CD14-positive monocyte (primary cell): ENCODE measurements at regions not wholly inside any gene's neighbourhood (a gene's known extent, or its start where the extent isn't known, plus 50 kb on each side); places are given as distances from the start of the nearest gene placed in this dataset.

Experiments
- DNase-seq, 3 donors: peaks; one replicate each; pipeline ENCODE4 v3.0.0-alpha.2; 2011 to 2022
- H2AFZ ChIP-seq: 2 replicates; pipeline ENCODE4 v1.6.0; 2012; ENCODE audit warnings: mild to moderate bottlenecking, low read depth, low read length, inconsistent platforms; ENCODE audit not compliant: insufficient read depth, poor library complexity, severe bottlenecking
- H3K27ac ChIP-seq, 2 donors: 1 replicate in 1 of 2; 2 replicates in 1 of 2; pipeline ENCODE4 v1.5.1; 2012 to 2013; ENCODE audit warnings: low read length in 2 of 2, control low read depth in 1 of 2, inconsistent platforms in 1 of 2, low read depth in 1 of 2, mild to moderate bottlenecking in 1 of 2
- H3K27me3 ChIP-seq, 2 donors: one replicate each; pipeline versions ENCODE4 v1.6.0 to v1.6.1; 2011 to 2013; ENCODE audit warnings: low read length in 2 of 2; ENCODE audit not compliant: control insufficient read depth in 2 of 2, insufficient read depth in 2 of 2
- H3K36me3 ChIP-seq, 2 donors: replicated peaks in 1 of 2; 1 replicate in 1 of 2; 2 replicates in 1 of 2; pipeline versions ENCODE4 v1.5.1 to v1.6.1; 2012 to 2013; ENCODE audit warnings: low read length in 2 of 2, control low read depth in 1 of 2, inconsistent platforms in 1 of 2, mild to moderate bottlenecking in 1 of 2; ENCODE audit not compliant: insufficient read depth in 2 of 2, control insufficient read depth in 1 of 2
- H3K4me1 ChIP-seq, 2 donors: 1 replicate in 1 of 2; 2 replicates in 1 of 2; pipeline versions ENCODE4 v1.5.1 to v1.6.1; 2012 to 2013; ENCODE audit warnings: low read length in 2 of 2, control low read depth in 1 of 2, inconsistent platforms in 1 of 2, mild to moderate bottlenecking in 1 of 2, moderate library complexity in 1 of 2; ENCODE audit not compliant: insufficient read depth in 2 of 2, control insufficient read depth in 1 of 2
- H3K4me2 ChIP-seq: replicated peaks from 2 replicates; pipeline ENCODE3; 2012; ENCODE audit warnings: low read length, moderate library complexity, mild to moderate bottlenecking; ENCODE audit not compliant: poor library complexity, severe bottlenecking; ENCODE audit errors: extremely low read depth
- H3K4me3 ChIP-seq, 3 experiments: fragments of 200-600 bp in 1 of 3; sonication (generic) in 1 of 3; replicated peaks in 1 of 3; 1 replicate in 2 of 3; 2 replicates in 1 of 3; pipeline ENCODE4 v1.5.1; 2011 to 2013; ENCODE audit warnings: low read length in 3 of 3, mild to moderate bottlenecking in 3 of 3, control low read depth in 2 of 3, low read depth in 2 of 3, inconsistent platforms in 1 of 3, moderate library complexity in 1 of 3
- H3K79me2 ChIP-seq: 2 replicates; pipeline ENCODE4 v1.6.0; 2012; ENCODE audit warnings: mild to moderate bottlenecking, control low read depth, inconsistent platforms, low read length, moderate library complexity; ENCODE audit not compliant: insufficient read depth
- H3K9ac ChIP-seq: 2 replicates; pipeline ENCODE4 v1.6.0; 2017; ENCODE audit warnings: low read length, mild to moderate bottlenecking; ENCODE audit not compliant: insufficient read depth, poor library complexity, severe bottlenecking
- H3K9me3 ChIP-seq, 2 donors: replicated peaks in 1 of 2; 1 replicate in 1 of 2; 2 replicates in 1 of 2; pipeline versions ENCODE4 v1.5.1 to v1.6.1; 2012 to 2013; ENCODE audit warnings: low read length in 2 of 2, control low read depth in 1 of 2; ENCODE audit not compliant: control insufficient read depth in 1 of 2, insufficient read depth in 1 of 2
- H4K20me1 ChIP-seq: 2 replicates; pipeline ENCODE4 v1.6.0; 2012; ENCODE audit warnings: mild to moderate bottlenecking, low read length, control low read depth, moderate library complexity; ENCODE audit not compliant: insufficient read depth
- H3K27ac Mint-ChIP-seq, 7 donors: one replicate each; pipeline ENCODE4 v1.8.0; 2020; ENCODE audit warnings: mild to moderate bottlenecking in 7 of 7, mixed read lengths in 7 of 7, moderate library complexity in 6 of 7, inconsistent platforms in 2 of 7
- H3K27me3 Mint-ChIP-seq, 3 donors: one replicate each; pipeline ENCODE4 v1.8.0; 2021 to 2022; ENCODE audit warnings: low read depth in 3 of 3, mild to moderate bottlenecking in 3 of 3, mixed read lengths in 3 of 3, moderate library complexity in 3 of 3, inconsistent platforms in 1 of 3
- H3K36me3 Mint-ChIP-seq, 2 donors: one replicate each; pipeline ENCODE4 v1.8.0; 2020; ENCODE audit warnings: mixed read lengths in 2 of 2, inconsistent platforms in 1 of 2, mild to moderate bottlenecking in 1 of 2
- H3K4me1 Mint-ChIP-seq: one replicate; pipeline ENCODE4 v1.8.0; 2020; ENCODE audit warnings: mild to moderate bottlenecking, mixed read lengths
- H3K4me3 Mint-ChIP-seq, 2 donors: one replicate each; pipeline ENCODE4 v1.8.0; 2020; ENCODE audit warnings: mild to moderate bottlenecking in 2 of 2, mixed read lengths in 2 of 2, moderate library complexity in 1 of 2
- H3K9me3 Mint-ChIP-seq, 7 donors: one replicate each; pipeline ENCODE4 v1.8.0; 2020 to 2022; ENCODE audit warnings: mixed read lengths in 7 of 7, mild to moderate bottlenecking in 6 of 7, moderate library complexity in 6 of 7, inconsistent platforms in 2 of 7
- WGBS: methylation state at CpG from one replicate; pipeline ENCODE4 v1.1.5; 2013; ENCODE audit warnings: missing lambda C conversion rate; ENCODE audit not compliant: insufficient coverage; 5-methylcytosine and 5-hydroxymethylcytosine counted together
- intact Hi-C, 2 donors: fragments of 100-400 bp; cut with micrococcal nuclease; formaldehyde crosslinking; loops; one replicate each; pipeline versions ENCODE4 v1.15.0 to v1.15.1; 2023
- TF ChIP-seq, protein P1 (sequence below): fragments of 200-600 bp; IDR thresholded peaks from one replicate; pipeline ENCODE4 v1.8.0; 2022; ENCODE audit warnings: antibody characterized with exemption, mild to moderate bottlenecking

DNA sequence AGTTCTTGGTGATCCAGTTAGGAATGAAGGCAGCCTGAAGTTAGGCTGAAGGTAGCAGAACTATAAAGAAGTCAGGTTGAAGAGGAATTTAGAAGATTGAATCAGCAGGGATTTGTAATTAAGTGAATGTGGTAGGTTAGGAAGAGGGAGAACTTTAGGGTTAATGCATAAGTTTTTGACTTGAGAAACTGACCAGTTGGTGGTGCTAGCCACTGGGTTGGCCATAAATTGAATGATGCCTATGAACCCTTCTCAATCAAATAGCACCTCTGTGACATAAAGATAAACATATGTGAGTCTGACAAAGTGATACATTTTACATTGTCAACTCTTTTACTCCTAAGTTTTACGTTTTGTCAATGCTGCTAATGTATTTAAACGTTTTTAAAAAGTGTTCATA is 290.6 kb upstream of the NAV3 start:
- Histone ChIP-seq H3K9ac (no peak overlapping the region), H3K4me2 (no peak overlapping the region), H4K20me1 (no peaks in the 10 kb centered on the region), H3K27ac (no peak overlapping the region), H2AFZ (no peak overlapping the region), H3K4me1 (no peaks in the 10 kb centered on the region), H3K9me3 (peaks cover 0 to 3% of the 10 kb centered on the region in 2 donors), H3K36me3 (no peaks in the 10 kb centered on the region), H3K79me2 (no peaks in the 10 kb centered on the region), H3K4me3 (no peak overlapping the region), H3K27me3 (no peaks in the 10 kb centered on the region)
- intact Hi-C loops: no loop called here
- no peak for DNase-seq
- H3K27ac Mint-ChIP-seq: no peak overlapping the region
- H3K27me3 Mint-ChIP-seq: no peaks in the 10 kb centered on the region
- H3K9me3 Mint-ChIP-seq: peaks cover 1 to 5% (median 3%) of the 10 kb centered on the region in 7 donors
- H3K4me1 Mint-ChIP-seq: peaks cover 3% of the 10 kb centered on the region
- no CpG with 5 or more reads among the region's 2 CpGs for WGBS
- TF ChIP-seq, protein P1, sequence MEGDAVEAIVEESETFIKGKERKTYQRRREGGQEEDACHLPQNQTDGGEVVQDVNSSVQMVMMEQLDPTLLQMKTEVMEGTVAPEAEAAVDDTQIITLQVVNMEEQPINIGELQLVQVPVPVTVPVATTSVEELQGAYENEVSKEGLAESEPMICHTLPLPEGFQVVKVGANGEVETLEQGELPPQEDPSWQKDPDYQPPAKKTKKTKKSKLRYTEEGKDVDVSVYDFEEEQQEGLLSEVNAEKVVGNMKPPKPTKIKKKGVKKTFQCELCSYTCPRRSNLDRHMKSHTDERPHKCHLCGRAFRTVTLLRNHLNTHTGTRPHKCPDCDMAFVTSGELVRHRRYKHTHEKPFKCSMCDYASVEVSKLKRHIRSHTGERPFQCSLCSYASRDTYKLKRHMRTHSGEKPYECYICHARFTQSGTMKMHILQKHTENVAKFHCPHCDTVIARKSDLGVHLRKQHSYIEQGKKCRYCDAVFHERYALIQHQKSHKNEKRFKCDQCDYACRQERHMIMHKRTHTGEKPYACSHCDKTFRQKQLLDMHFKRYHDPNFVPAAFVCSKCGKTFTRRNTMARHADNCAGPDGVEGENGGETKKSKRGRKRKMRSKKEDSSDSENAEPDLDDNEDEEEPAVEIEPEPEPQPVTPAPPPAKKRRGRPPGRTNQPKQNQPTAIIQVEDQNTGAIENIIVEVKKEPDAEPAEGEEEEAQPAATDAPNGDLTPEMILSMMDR: no peak
- H3K4me3 Mint-ChIP-seq: no peak overlapping the region
- no peaks in the 10 kb centered on the region for H3K36me3 Mint-ChIP-seq

DNA sequence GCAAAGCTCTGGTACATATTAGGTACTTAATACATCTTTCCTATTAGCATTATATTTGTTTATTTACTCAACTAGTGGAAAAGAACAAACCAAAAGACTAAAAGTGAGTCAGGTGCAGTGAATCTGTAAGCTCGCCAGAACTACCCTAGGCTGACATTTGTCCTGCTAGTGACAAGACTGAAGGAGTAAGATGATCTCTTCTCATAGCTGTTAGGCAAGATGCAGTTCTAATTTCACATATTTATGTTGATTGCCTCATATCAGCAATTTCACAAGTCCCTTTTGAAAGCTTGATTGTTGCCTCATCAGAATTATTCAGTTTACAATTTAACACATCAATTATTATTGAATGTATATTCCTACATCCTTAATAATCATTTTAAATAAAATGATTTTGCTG is 293.0 kb upstream of the NAV3 start:
- H3K4me1 Mint-ChIP-seq: peaks cover 3% of the 10 kb centered on the region
- Histone ChIP-seq H3K36me3 (no peaks in the 10 kb centered on the region), H3K9ac (no peak overlapping the region), H3K27me3 (no peaks in the 10 kb centered on the region), H3K4me3 (no peak overlapping the region), H3K27ac (no peak overlapping the region), H3K4me2 (no peak overlapping the region), H3K4me1 (no peaks in the 10 kb centered on the region), H3K79me2 (no peaks in the 10 kb centered on the region), H4K20me1 (no peaks in the 10 kb centered on the region), H2AFZ (no peak overlapping the region), H3K9me3 (peaks cover 0 to 3% of the 10 kb centered on the region in 2 donors)
- no peak for DNase-seq
- H3K27ac Mint-ChIP-seq: no peak overlapping the region
- no peak overlapping the region for H3K4me3 Mint-ChIP-seq
- intact Hi-C loops: no loop called here
- TF ChIP-seq, protein P1: no peak
- peaks cover 0 to 5% (median 0%) of the 10 kb centered on the region in 7 donors for H3K9me3 Mint-ChIP-seq
- H3K36me3 Mint-ChIP-seq: no peaks in the 10 kb centered on the region
- no peaks in the 10 kb centered on the region for H3K27me3 Mint-ChIP-seq
- WGBS: no CpG with 5 or more reads among the region's 1 CpG
